DOHH2 (cell line): ENCODE measurements at regions not wholly inside any gene's neighbourhood (a gene's known extent, or its start where the extent isn't known, plus 50 kb on each side); places are given as distances from the start of the nearest gene placed in this dataset.

ENCODE experiments used
- H3F3A ChIP-seq: fragments of 200-600 bp; sonication (generic), shearing (Covaris generic); 2 replicates; pipeline ENCODE4 v1.6.0; 2016; ENCODE audit warnings: antibody characterized with exemption, mild to moderate bottlenecking; ENCODE audit not compliant: control insufficient read depth, insufficient read depth
- H3K27ac ChIP-seq: fragments of 200-600 bp; sonication (generic); 2 replicates; pipeline ENCODE4 v1.5.1; 2014; ENCODE audit warnings: low read depth, mild to moderate bottlenecking, low read length, moderate library complexity
- H3K27me3 ChIP-seq: fragments of 200-600 bp; sonication (generic); 2 replicates; pipeline ENCODE4 v1.6.1; 2014; ENCODE audit warnings: mild to moderate bottlenecking, low read length, mixed read lengths; ENCODE audit not compliant: control insufficient read depth
- H3K36me3 ChIP-seq: fragments of 200-600 bp; sonication (generic); 2 replicates; pipeline ENCODE4 v1.6.1; 2014; ENCODE audit warnings: mild to moderate bottlenecking, low read length, moderate library complexity, mixed read lengths; ENCODE audit not compliant: control insufficient read depth
- H3K4me1 ChIP-seq: fragments of 200-600 bp; sonication (generic); 2 replicates; pipeline ENCODE4 v1.6.1; 2014; ENCODE audit warnings: mild to moderate bottlenecking, low read length, mixed read lengths; ENCODE audit not compliant: control insufficient read depth
- H3K4me2 ChIP-seq: fragments of 200-600 bp; sonication (generic); 2 replicates; pipeline ENCODE4 v1.6.0; 2014; ENCODE audit warnings: mild to moderate bottlenecking, low read length, moderate library complexity
- H3K4me3 ChIP-seq: fragments of 200-600 bp; sonication (generic); 2 replicates; pipeline ENCODE4 v1.5.1; 2014; ENCODE audit warnings: mild to moderate bottlenecking, low read length, mixed read lengths
- H3K79me2 ChIP-seq: fragments of 200-600 bp; sonication (generic); 2 replicates; pipeline ENCODE4 v1.6.1; 2014; ENCODE audit warnings: mild to moderate bottlenecking, low read length, mixed read lengths; ENCODE audit not compliant: control insufficient read depth
- H3K9me2 ChIP-seq: fragments of 200-600 bp; sonication (generic); replicated peaks from 2 replicates; pipeline ENCODE4 v1.6.1; 2014; ENCODE audit warnings: mild to moderate bottlenecking, low read length, mixed read lengths; ENCODE audit not compliant: control insufficient read depth
- H3K9me3 ChIP-seq: fragments of 200-600 bp; sonication (generic); 2 replicates; pipeline ENCODE4 v1.6.1; 2014; ENCODE audit warnings: antibody characterized with exemption, low read length, mixed read lengths; ENCODE audit not compliant: control insufficient read depth, insufficient read depth
- H4K20me1 ChIP-seq: fragments of 200-600 bp; sonication (generic); 2 replicates; pipeline ENCODE4 v1.6.0; 2014; ENCODE audit warnings: low read depth, mild to moderate bottlenecking, antibody characterized with exemption, low read length, moderate library complexity; ENCODE audit not compliant: control insufficient read depth, insufficient read depth
- EZH2phosphoT487 ChIP-seq: fragments of 200-600 bp; sonication (generic); IDR thresholded peaks from 2 replicates; pipeline ENCODE4 v1.6.1; 2017; ENCODE audit warnings: borderline replicate concordance, mild to moderate bottlenecking, antibody characterized with exemption, low read length, moderate library complexity, mixed read lengths
- TF ChIP-seq, protein P1 (sequence below): fragments of 200-600 bp; sonication (generic); IDR thresholded peaks from one replicate; pipeline ENCODE4 v1.5.1; 2014; ENCODE audit warnings: antibody characterized with exemption, mild to moderate bottlenecking, low read depth, low read length; ENCODE audit not compliant: poor library complexity, severe bottlenecking

- no peaks in the 10 kb centered on the region for H4K20me1 ChIP-seq
- no peaks in the 10 kb centered on the region for H3K79me2 ChIP-seq
- H3K36me3 ChIP-seq: no peaks in the 10 kb centered on the region
- no peaks in the 10 kb centered on the region for H3K9me2 ChIP-seq
- H3K27me3 ChIP-seq: no peaks in the 10 kb centered on the region
- H3K4me3 ChIP-seq: no peak overlapping the region
- no peaks in the 10 kb centered on the region for H3K9me3 ChIP-seq
- no peaks in the 10 kb centered on the region for H3F3A ChIP-seq
- TF ChIP-seq, protein P1, sequence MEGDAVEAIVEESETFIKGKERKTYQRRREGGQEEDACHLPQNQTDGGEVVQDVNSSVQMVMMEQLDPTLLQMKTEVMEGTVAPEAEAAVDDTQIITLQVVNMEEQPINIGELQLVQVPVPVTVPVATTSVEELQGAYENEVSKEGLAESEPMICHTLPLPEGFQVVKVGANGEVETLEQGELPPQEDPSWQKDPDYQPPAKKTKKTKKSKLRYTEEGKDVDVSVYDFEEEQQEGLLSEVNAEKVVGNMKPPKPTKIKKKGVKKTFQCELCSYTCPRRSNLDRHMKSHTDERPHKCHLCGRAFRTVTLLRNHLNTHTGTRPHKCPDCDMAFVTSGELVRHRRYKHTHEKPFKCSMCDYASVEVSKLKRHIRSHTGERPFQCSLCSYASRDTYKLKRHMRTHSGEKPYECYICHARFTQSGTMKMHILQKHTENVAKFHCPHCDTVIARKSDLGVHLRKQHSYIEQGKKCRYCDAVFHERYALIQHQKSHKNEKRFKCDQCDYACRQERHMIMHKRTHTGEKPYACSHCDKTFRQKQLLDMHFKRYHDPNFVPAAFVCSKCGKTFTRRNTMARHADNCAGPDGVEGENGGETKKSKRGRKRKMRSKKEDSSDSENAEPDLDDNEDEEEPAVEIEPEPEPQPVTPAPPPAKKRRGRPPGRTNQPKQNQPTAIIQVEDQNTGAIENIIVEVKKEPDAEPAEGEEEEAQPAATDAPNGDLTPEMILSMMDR: no peak
- no peak for TF ChIP-seq EZH2phosphoT487
- H3K27ac ChIP-seq: no peak overlapping the region
- no peak overlapping the region for H3K4me2 ChIP-seq
- no peaks in the 10 kb centered on the region for H3K4me1 ChIP-seq
Measured at GRCh38 chr6:49072885-49073620, 390.0 kb downstream of the MMUT start.

DNA sequence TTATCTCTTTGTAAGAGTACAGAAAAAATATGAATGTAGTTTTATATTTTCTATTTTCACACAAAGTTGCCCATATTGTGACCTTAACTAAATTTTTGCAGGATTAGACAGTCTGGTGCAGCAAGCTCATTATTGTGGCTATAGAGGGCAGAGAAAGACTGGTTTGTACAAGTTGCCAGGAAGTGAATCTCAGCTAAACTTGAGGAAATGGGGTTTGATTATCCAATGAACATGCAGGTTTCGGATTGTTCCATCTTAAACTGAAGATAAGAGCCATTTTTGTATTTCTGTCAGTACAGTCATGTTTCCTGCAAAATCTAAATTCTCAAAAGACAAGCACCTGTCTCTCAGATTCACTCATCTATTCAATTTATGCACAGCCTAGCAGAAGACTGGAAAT, 390.9 kb downstream of the MMUT start:
- no peak for TF ChIP-seq EZH2phosphoT487
- TF ChIP-seq, protein P1: no peak
- Histone ChIP-seq H3K4me1 (no peaks in the 10 kb centered on the region), H3K4me2 (no peak overlapping the region), H3K79me2 (no peaks in the 10 kb centered on the region), H3K9me2 (no peaks in the 10 kb centered on the region), H3K27ac (no peak overlapping the region), H3K9me3 (no peaks in the 10 kb centered on the region), H4K20me1 (no peaks in the 10 kb centered on the region), H3K4me3 (no peak overlapping the region), H3F3A (no peaks in the 10 kb centered on the region), H3K27me3 (no peaks in the 10 kb centered on the region), H3K36me3 (no peaks in the 10 kb centered on the region)

- Histone ChIP-seq H3K4me3 (no peak overlapping the region), H3K79me2 (no peaks in the 10 kb centered on the region), H3K9me2 (no peaks in the 10 kb centered on the region), H3K36me3 (no peaks in the 10 kb centered on the region), H4K20me1 (no peaks in the 10 kb centered on the region), H3K4me1 (no peaks in the 10 kb centered on the region), H3K9me3 (no peaks in the 10 kb centered on the region), H3K27me3 (no peaks in the 10 kb centered on the region), H3K27ac (no peak overlapping the region), H3F3A (no peaks in the 10 kb centered on the region), H3K4me2 (no peak overlapping the region)
- TF ChIP-seq, protein P1: no peak
- no peak for TF ChIP-seq EZH2phosphoT487
Measured at GRCh38 chr6:49070411-49070810, 392.6 kb downstream of the MMUT start.
